LHCN-M2 (cell line): ENCODE measurements at regions not wholly inside any gene's neighbourhood (a gene's known extent, or its start where the extent isn't known, plus 50 kb on each side); places are given as distances from the start of the nearest gene placed in this dataset.

Experiments
- DNase-seq: peaks from one replicate; pipeline ENCODE4 v3.0.0-alpha.2; 2012; ENCODE audit warnings: low read depth

DNA sequence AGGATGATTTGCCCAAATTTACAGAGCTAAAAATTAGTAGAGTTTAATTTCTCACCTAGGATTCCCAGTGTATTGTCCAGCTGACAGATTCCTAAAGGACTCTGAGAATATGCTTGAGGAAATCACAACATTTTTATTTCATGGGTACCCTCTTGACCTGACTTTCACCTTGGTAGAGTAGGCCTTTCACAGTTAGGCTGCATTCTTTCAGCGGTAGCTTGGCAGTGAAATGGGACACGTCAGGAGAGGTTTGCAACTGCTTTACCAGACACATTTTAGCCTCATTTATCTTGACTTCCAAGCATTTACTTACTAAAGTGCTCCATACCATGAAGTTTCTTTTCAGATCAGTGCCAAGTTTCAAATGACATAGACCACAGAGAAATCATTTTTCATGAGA, 937.9 kb upstream of the LRRTM1 start:
- DNase-seq: no peak

- no peak for DNase-seq
Measured at GRCh38 chr2:81238462-81238861, 933.9 kb upstream of the LRRTM1 start.

DNA sequence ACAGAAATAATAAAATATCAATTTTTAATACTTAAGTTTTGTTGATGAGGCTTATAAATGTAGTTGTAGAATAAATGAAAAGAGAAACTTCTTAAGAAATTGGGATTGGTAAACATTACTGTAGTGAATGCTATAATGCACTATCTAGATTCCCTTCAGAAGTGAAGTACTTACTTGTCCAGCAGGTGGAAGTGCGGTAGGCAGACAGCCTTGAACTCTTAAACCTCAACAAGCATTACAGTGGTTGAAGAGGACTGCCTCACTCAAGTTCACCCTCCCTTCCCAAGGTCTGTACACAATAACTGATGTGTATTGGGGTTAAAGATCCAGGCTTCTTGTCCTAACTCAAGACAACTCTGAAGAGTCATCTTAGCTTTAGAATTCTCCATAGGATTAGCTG, 931.0 kb upstream of the LRRTM1 start:
- no peak for DNase-seq

- DNase-seq: no peak
Measured at GRCh38 chr2:81234711-81235110, 930.2 kb upstream of the LRRTM1 start.

DNA sequence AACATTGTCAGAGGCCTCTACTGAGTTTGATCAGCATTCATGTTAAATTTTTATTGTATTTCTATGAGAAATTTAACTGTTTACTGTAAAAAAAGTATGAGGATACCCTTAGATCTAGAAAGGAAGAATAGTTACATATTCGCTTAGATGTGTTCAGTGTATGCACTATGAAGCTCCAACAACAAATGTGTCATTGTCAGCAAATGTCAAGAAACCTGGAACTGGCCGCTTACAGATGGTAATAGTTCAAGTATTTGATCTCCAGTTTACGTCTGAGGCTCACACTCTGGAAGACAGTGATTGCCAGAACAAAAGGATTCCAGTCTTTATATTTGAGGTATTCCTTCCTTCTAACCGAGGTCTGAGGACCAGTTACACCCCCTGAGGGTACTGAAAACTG, 921.2 kb upstream of the LRRTM1 start:
- no peak for DNase-seq

DNA sequence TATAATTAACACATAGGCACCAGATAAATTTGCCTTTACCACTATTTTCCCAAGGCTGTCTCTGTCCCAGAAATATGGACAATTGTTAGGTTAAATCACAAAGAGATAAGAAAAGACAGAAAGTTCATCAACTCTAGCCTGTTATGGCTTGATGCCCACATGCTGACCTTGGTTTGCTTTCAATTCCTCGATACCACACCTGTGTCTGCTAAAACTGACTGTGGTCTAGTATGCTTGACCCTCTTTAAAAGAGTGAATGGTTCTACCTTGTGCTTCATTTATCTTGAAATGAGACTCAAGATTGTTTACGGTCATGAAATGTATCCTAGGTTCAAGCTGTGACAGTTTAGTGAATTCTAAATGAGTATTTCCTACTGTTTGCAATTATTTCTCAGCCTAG, 909.0 kb upstream of the LRRTM1 start:
- no peak for DNase-seq

GRCh38 chr2:81206216-81206615, 901.7 kb upstream of the LRRTM1 start:
- DNase-seq: no peak

DNA sequence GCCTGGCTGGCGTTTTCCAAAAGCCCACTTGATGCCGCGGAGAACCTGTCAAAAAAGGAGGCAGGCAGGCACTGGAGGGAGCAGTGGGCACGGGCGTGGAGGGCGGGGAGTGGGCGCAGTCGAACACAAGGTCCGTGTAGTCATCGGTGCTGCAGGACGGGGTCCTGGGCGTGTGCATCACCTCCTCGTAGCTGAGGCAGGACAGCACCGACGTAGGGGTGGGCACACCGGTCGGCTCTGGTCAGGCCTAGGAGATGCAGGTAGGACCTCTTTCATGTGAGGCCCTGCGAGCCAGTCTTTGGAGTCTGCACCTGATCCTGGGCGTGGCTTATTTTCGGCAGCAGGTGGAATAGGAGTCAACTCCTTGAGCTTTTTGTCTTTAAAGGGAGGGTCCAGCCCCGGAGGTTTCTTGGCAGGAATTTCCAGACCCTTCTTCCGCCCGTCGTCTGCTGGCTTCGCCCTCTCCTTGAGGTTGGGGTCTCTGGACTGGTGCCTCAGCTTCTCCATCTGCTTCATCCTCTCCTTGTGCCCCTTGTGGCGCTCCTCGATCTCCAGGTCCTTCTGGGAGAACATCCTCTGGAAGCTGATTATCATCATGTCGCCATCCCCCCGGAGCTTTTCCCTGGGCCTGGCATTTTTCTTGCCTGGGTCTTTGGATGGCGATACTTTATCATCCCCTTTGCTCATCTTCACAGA, 892.5 kb upstream of the LRRTM1 start:
- no peak for DNase-seq

GRCh38 chr2:81196383-81196851, 891.9 kb upstream of the LRRTM1 start:
- DNase-seq: no peak

DNA sequence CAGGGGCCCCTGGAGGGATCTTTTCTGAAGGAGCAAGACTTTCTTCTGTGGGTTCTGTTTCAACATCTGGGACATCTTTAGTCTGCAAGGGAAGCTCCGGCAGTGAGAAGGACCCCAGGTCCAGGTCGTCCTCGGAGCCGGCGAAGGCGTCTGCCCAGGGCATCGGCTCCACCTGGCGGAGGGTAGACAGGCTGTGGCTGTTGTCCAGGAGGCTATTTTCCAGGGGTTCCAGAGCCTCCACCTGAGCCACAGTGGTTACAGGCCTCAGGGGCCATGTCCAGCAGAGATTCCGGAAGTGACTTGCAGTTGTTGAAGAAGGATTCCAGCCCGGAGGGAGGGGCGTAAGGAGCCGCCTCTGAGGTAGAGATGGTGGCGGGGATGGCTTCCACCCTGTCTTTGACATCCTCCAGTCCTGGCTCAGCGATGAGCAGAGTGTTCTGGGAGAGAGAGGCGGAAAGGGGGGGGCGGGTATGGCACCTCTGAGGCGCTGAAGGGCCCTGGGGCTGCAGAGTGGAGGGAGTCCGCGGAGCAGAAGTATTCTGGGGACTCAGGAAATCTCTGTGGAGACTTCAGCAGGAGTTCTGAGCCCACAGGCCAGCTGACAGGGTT, 891.3 kb upstream of the LRRTM1 start:
- no peak for DNase-seq

DNA sequence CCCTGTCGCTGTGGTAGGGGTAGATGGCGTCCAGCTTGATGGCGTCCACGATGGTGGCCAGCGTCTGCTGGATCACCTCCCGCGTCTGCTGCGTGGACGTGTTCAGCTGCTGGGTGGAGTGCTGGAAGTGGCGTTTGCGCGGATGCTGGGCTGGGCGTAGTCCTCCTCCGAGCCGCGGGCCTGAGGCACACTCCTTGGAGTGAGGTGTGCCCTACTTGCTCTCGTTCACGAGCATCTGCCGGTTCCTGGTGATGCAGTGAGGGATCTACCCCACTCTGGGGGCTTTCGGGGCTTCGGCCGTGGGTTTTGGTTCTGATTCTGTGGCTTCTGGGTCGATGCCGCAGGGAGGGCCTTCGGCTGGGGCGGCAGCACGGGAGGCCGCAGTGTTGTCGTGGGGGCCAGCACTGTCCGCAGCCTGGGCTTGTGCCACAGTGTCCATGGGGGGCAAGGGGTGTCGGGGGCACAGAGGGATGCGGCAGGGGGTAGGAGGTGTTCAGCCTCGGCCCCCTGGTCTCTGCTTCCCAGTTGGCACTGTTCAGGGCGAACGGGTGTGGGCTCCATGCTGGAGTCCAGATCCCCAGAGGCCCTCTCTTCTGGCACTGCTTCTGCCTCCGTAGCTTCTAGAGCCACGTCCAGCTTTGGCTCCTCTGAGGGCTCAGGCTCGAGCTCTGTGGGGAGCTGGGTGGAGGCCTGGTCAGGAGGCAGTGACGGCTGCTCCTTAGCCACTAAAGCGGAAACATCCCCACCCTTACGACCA, 890.6 kb upstream of the LRRTM1 start:
- no peak for DNase-seq

- DNase-seq: no peak
Measured at GRCh38 chr2:81194581-81194980, 890.0 kb upstream of the LRRTM1 start.

GRCh38 chr2:81194176-81194575, 889.6 kb upstream of the LRRTM1 start:
- no peak for DNase-seq

GRCh38 chr2:81181845-81182244, 877.3 kb upstream of the LRRTM1 start:
- DNase-seq: no peak

- DNase-seq: no peak
Measured at GRCh38 chr2:81171447-81171846, 866.9 kb upstream of the LRRTM1 start.

- no peak for DNase-seq
Measured at GRCh38 chr2:81163583-81163982, 859.0 kb upstream of the LRRTM1 start.

- no peak for DNase-seq
Measured at GRCh38 chr2:81158505-81158904, 854.0 kb upstream of the LRRTM1 start.

DNA sequence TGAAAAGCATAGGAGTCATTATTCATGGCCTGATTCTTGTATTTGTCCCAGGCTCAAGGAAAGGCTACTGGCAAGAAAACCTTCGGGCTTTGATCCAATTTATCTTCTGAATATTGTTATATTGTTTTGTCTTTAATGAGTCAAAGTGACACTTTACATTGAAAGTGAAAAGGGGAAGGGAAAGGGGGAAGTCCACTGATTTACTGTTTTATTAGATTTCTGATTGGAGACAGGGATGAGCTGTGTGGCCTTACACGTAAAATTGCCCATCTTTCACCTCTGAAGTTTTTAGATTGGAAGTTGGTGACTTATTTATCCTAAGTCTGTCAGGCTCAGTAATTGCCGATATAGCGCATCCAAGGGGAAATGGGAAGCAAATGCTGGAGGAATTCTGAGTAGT, 843.8 kb upstream of the LRRTM1 start:
- DNase-seq: no peak

GRCh38 chr2:81136296-81136695, 831.7 kb upstream of the LRRTM1 start:
- no peak for DNase-seq

GRCh38 chr2:81097361-81097760, 792.8 kb upstream of the LRRTM1 start:
- DNase-seq: no peak

- no peak for DNase-seq
Measured at GRCh38 chr2:81093031-81093430, 788.5 kb upstream of the LRRTM1 start.

DNA sequence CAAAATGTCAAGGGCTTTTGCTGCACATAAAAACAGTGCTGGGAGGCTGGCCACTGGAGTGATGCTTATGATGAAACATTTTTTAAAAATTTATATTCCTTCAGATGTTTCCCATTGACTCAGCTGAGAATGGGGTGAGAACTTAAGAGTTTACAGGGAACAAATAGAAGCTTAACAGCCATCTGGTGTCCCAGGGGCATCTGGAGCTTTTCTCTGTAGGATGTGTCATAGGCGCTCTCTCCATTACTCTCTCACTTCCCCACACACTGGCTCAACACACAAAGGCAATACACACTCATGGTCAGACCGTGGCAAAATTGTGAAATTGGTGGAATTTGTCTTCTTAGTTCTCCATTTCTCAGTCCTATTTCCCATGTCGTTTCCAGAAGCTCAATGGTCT, 783.1 kb upstream of the LRRTM1 start:
- DNase-seq: no peak

DNA sequence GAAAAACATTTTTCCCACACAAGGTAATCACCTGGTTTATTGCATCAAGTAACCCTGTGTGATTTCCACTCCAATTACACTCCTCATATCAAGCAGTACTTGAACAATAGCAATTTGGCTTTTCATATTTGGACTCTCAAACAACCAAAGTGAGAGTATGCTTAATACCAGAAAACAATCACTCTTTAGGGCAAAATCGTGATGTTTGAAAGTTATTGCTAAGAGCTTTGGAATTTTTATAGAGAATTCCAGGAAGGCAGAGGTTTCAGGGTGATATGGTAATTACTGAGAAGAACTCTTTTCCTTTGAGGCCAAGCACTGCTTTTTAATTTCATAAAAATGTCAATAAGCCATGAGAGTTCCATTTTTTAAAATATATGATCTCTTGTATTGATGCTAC, 779.5 kb upstream of the LRRTM1 start:
- no peak for DNase-seq
